Left ventricle myocardium inferior (tissue), 1 donor: ENCODE measurements at regions not wholly inside any gene's neighbourhood (a gene's known extent, or its start where the extent isn't known, plus 50 kb on each side); places are given as distances from the start of the nearest gene placed in this dataset.
A peak's percentile ranks its signal among the peaks of the same experiment; 100 is the strongest.
"Not testable (repeated sequence)": the region's sequence is repeated elsewhere in the genome, so short reads cannot be mapped to it uniquely, and the experiment has no call there.

Experiments used
- DNase-seq: peaks from one replicate; pipeline ENCODE4 v3.0.0-alpha.2; 2020
- H3K27ac ChIP-seq: fragments of 200-600 bp; replicated peaks from 2 replicates; pipeline ENCODE4 v1.8.0; 2021
- H3K27me3 ChIP-seq: fragments of 200-600 bp; 2 replicates; pipeline ENCODE4 v1.8.0; 2021; ENCODE audit warnings: low read depth
- H3K36me3 ChIP-seq: fragments of 200-600 bp; 2 replicates; pipeline ENCODE4 v1.8.0; 2021
- H3K4me1 ChIP-seq: fragments of 200-600 bp; 2 replicates; pipeline ENCODE4 v1.8.0; 2021
- H3K4me3 ChIP-seq: fragments of 200-600 bp; 2 replicates; pipeline ENCODE4 v1.8.0; 2021; ENCODE audit warnings: mild to moderate bottlenecking, moderate library complexity
- H3K9me3 ChIP-seq: fragments of 200-600 bp; replicated peaks from 2 replicates; pipeline ENCODE4 v1.8.0; 2021
- CTCF ChIP-seq: fragments of 200-600 bp; IDR thresholded peaks from 2 replicates; pipeline ENCODE4 v1.8.0; 2021; ENCODE audit warnings: antibody characterized with exemption, mild to moderate bottlenecking, borderline replicate concordance
- intact Hi-C: fragments of 100-400 bp; cut with micrococcal nuclease; formaldehyde crosslinking; loops from one replicate; pipeline ENCODE4 v1.11.0; 2022
- donor health status: DM: no; HTN: yes; CAD: no; lungs with severe emphysema.

DNA sequence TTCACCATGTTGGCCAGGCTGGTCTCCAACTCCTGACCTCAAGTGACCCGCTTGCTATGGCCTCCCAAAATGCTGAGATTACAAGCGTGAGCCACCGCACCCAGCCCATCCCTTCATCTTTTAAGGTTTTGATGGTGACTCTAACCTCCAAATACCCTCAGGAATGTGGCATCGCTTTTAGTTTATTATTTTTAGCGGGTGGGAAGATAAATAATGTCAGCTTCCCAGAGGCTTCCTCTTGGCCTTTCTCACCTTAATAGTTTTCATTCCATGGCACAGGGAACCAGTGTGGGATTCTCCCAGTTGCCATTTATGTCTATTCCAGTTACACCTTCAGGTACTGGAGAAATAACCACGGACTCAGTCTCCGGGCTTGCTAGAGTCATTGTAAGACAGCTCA is 92.1 kb upstream of the LRRN2 start:
- H3K36me3 ChIP-seq = no peaks in the 10 kb centered on the region
- no peak for DNase-seq
- H3K9me3 ChIP-seq = no peaks in the 10 kb centered on the region
- H3K4me3 ChIP-seq = no peak overlapping the region
- intact Hi-C loops = no loop called here
- no peaks in the 10 kb centered on the region for H3K4me1 ChIP-seq
- no peak for TF ChIP-seq CTCF
- no peak overlapping the region for H3K27ac ChIP-seq
- peaks cover 99% of the 10 kb centered on the region for H3K27me3 ChIP-seq

DNA sequence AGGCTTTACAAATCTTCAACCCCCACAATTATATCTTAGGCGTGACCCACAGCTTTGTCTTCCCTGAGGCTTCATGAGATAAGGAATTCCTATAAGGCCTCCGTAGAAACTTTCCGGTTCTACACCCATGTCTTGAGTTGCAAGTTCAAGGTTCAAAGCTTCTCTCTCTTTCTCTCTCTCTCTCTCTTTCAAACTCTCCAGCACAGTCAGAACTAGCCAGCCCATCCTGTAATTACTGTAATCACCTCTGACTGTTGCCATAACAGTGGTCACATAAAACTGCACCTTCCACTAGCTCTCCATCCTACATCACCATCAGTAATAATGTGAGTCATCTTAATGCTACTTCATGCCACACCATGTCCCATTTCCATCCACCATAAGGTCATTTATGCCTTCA is 90.0 kb upstream of the NFASC start:
- intact Hi-C loops = no loop called here
- Histone ChIP-seq H3K9me3 (no peaks in the 10 kb centered on the region), H3K27ac (no peak overlapping the region), H3K4me1 (no peaks in the 10 kb centered on the region), H3K27me3 (peaks cover 96% of the 10 kb centered on the region), H3K36me3 (no peaks in the 10 kb centered on the region), H3K4me3 (no peak overlapping the region)
- TF ChIP-seq CTCF = no peak
- DNase-seq = no peak

GRCh38 chr1:204782118-204782700 is 88.5 kb upstream of the NFASC start:
- Histone ChIP-seq H3K27me3 (peaks cover 96% of the 10 kb centered on the region), H3K4me1 (no peaks in the 10 kb centered on the region), H3K9me3 (no peaks in the 10 kb centered on the region), H3K36me3 (no peaks in the 10 kb centered on the region), H3K4me3 (no peak overlapping the region), H3K27ac (no peak overlapping the region)
- DNase-seq = no peak
- intact Hi-C loops = no loop called here
- TF ChIP-seq CTCF = no peak

- H3K9me3 ChIP-seq, DNase-seq, H3K4me1 ChIP-seq, intact Hi-C loops, H3K27ac ChIP-seq, H3K36me3 ChIP-seq, H3K4me3 ChIP-seq: not testable (repeated sequence)
- peaks cover 98% of the 10 kb centered on the region for H3K27me3 ChIP-seq
Measured at GRCh38 chr1:204785023-204785422, 85.6 kb upstream of the NFASC start.

DNA sequence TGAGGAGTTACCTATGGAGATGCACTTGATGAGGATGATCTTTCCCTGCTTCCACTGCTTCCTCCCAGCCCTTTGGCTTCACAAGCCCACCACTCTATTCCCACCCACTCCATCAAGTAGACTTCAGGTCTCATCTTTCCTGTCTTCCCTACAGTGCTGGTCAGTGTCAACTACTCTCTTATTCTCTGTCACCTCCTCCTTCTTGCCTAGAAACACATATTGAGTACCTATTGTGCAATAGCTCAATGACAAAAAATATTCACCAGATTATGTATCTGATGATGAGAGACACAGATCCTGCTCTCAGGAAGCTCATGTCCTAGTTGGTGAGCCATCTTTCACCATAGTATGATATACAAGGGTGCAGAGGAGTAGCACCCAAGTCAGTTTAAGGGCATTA is 82.2 kb upstream of the NFASC start:
- intact Hi-C loops = no loop called here
- H3K36me3 ChIP-seq = no peaks in the 10 kb centered on the region
- no peak overlapping the region for H3K27ac ChIP-seq
- no peaks in the 10 kb centered on the region for H3K9me3 ChIP-seq
- DNase-seq = no peak
- H3K27me3 ChIP-seq = peaks cover 99% of the 10 kb centered on the region
- H3K4me3 ChIP-seq = no peak overlapping the region
- H3K4me1 ChIP-seq = no peaks in the 10 kb centered on the region
- no peak for TF ChIP-seq CTCF

GRCh38 chr1:204791453-204792353 is 79.0 kb upstream of the NFASC start:
- H3K27me3 ChIP-seq = peaks cover 95% of the 10 kb centered on the region
- intact Hi-C loops = no loop called here
- DNase-seq = peak; percentile 58

More at GRCh38 chr1:204791453-204792353, 79.0 kb upstream of the NFASC start:
- Histone ChIP-seq H3K36me3 (no peaks in the 10 kb centered on the region), H3K27ac (no peak overlapping the region), H3K9me3 (no peaks in the 10 kb centered on the region), H3K4me3 (no peak overlapping the region), H3K4me1 (no peaks in the 10 kb centered on the region)
- TF ChIP-seq CTCF = peak; percentile 88
